ENCODE measurements at regions not wholly inside any gene's neighbourhood (a gene's known extent, or its start where the extent isn't known, plus 50 kb on each side); places are given as distances from the start of the nearest gene placed in this dataset.

DNA sequence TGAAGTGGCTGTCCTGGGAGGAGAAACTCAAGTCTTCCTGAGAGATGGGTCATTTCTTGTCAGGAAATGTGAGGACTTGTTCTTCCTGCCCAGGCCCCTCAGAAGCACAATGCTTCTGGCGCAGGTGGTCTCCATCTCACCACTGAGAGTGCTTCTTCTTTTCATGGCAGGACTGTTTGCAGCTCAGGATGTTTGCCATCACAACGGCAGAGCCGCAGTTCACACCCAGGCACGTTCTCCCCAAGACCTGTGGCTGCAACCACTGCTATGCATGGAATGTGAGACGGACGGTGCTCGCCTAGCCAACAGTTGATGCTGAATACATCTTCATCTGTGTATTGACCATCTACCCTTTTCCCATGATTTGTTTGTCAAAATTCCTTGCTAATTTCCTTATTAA, 216.3 kb downstream of the GADD45G start:
- no peak for DNase-seq (ENCODE audit: low read depth)
- TF ChIP-seq CTCF (IDR thresholded peaks at IDR 0.05; ENCODE audit: insufficient read depth, low read depth, low read length, missing control alignments), result no peak
- H3K4me3 ChIP-seq (ENCODE audit: low read depth, low read length), result no peak overlapping the region

DNA sequence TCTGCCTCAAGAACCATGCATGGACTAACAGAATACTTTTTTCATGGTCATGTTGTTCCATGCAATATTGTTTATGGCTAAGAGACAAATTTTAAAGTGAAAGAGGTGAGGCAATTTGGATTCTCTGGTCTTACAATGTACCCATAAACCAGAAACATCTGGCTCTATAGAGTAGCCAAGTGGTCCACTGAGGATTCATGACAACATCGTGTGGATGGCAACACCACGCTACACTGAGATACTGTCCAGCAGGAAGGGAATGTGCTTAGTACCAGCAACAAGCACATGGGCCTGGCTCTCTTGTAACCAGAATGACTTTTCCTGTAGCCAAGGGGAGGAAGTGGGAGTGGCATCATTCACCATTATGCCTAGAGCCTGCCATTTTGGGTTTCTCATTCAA, 218.2 kb downstream of the GADD45G start:
- TF ChIP-seq CTCF (IDR thresholded peaks at IDR 0.05; ENCODE audit: insufficient read depth, low read depth, low read length, missing control alignments), result no peak
- DNase-seq (ENCODE audit: low read depth), result no peak
- H3K4me3 ChIP-seq (ENCODE audit: low read depth, low read length), result no peak overlapping the region

- H3K4me3 ChIP-seq (ENCODE audit: low read depth, low read length), result no peak overlapping the region
- no peak for DNase-seq (ENCODE audit: low read depth)
- no peak for TF ChIP-seq CTCF (IDR thresholded peaks at IDR 0.05; ENCODE audit: insufficient read depth, low read depth, low read length, missing control alignments)
Observed at GRCh38 chr9:89825669-89826068, 220.9 kb downstream of the GADD45G start.

- no peak for DNase-seq (ENCODE audit: low read depth)
Observed at GRCh38 chr9:89826186-89826585, 221.4 kb downstream of the GADD45G start.

GRCh38 chr9:89829346-89829745, 224.5 kb downstream of the GADD45G start:
- no peak for TF ChIP-seq CTCF (IDR thresholded peaks at IDR 0.05; ENCODE audit: insufficient read depth, low read depth, low read length, missing control alignments)
- no peak for DNase-seq (ENCODE audit: low read depth)
- no peak overlapping the region for H3K4me3 ChIP-seq (ENCODE audit: low read depth, low read length)

More at GRCh38 chr9:89826186-89826585, 221.4 kb downstream of the GADD45G start:
- H3K4me3 ChIP-seq (ENCODE audit: low read depth, low read length), result no peak overlapping the region
- no peak for TF ChIP-seq CTCF (IDR thresholded peaks at IDR 0.05; ENCODE audit: insufficient read depth, low read depth, low read length, missing control alignments)

DNA sequence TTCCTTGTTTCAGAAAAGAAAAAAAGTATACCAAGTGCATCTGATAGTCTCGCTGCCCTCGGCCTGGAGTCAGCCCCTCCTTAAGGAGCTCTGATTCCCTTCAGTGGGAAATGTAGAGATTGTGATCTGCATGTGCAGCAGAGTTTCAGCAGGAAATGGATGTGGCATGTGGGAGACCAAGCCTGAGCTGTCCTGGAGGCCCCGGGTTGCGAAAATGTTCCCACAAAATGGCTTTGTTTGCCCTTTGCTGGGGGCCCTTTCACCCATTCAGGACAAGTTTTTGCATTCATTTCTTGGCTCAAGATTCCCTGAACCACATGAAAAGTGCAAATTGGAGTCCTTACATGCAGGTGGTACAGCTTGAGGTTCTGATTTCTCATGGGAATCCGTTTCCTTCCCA, 230.9 kb downstream of the GADD45G start:
- H3K4me3 ChIP-seq (ENCODE audit: low read depth, low read length), result no peak overlapping the region
- no peak for TF ChIP-seq CTCF (IDR thresholded peaks at IDR 0.05; ENCODE audit: insufficient read depth, low read depth, low read length, missing control alignments)
- DNase-seq (ENCODE audit: low read depth), result no peak

DNA sequence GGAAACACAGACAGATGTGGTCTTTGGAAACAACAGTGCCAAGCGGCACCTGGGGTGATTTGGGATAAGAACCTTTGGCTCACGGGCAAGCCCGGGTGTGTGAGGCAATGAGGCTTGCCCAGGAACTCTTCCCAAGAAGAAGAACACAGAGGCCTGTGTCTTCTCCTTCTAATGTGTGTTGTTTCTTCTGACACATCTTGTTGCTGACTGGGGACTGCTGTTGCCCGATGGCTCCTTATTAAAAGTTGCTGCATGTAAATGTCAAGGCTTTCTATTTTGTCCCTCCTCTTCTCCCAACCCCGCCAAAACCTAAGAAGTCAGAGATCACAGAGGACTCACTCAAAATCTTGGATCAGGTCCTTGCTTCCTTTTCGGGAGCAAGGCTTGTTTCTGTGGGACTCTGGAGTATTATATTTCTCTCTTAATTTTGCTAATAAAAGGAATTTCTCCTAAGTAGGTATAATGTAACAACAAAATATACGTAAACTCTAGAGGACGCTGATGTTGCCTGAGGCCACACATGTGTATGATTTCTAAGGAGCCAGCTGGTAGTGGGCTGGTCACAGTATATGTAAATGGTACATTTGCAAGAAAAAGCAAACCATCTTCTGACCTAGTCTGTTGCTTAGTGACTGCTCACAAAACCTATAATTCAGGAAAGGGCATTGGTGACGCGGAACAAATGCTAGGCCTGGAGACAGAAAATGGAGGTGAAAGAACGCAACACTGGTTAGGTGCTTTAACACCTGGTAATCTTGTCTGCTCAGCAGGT, 232.5 kb downstream of the GADD45G start:
- no peak overlapping the region for H3K4me3 ChIP-seq (ENCODE audit: low read depth, low read length)
- no peak for DNase-seq (ENCODE audit: low read depth)
- TF ChIP-seq CTCF (IDR thresholded peaks at IDR 0.05; ENCODE audit: insufficient read depth, low read depth, low read length, missing control alignments), result no peak

Measured in GM12865 (cell line).